CD14-positive monocyte (primary cell): ENCODE measurements at regions not wholly inside any gene's neighbourhood (a gene's known extent, or its start where the extent isn't known, plus 50 kb on each side); places are given as distances from the start of the nearest gene placed in this dataset.

Source experiments
- DNase-seq, 3 donors: peaks; one replicate each; pipeline ENCODE4 v3.0.0-alpha.2; 2011 to 2022
- H2AFZ ChIP-seq: 2 replicates; pipeline ENCODE4 v1.6.0; 2012; ENCODE audit warnings: mild to moderate bottlenecking, low read depth, low read length, inconsistent platforms; ENCODE audit not compliant: insufficient read depth, poor library complexity, severe bottlenecking
- H3K27ac ChIP-seq, 2 donors: 1 replicate in 1 of 2; 2 replicates in 1 of 2; pipeline ENCODE4 v1.5.1; 2012 to 2013; ENCODE audit warnings: low read length in 2 of 2, control low read depth in 1 of 2, inconsistent platforms in 1 of 2, low read depth in 1 of 2, mild to moderate bottlenecking in 1 of 2
- H3K27me3 ChIP-seq, 2 donors: one replicate each; pipeline versions ENCODE4 v1.6.0 to v1.6.1; 2011 to 2013; ENCODE audit warnings: low read length in 2 of 2; ENCODE audit not compliant: control insufficient read depth in 2 of 2, insufficient read depth in 2 of 2
- H3K36me3 ChIP-seq, 2 donors: replicated peaks in 1 of 2; 1 replicate in 1 of 2; 2 replicates in 1 of 2; pipeline versions ENCODE4 v1.5.1 to v1.6.1; 2012 to 2013; ENCODE audit warnings: low read length in 2 of 2, control low read depth in 1 of 2, inconsistent platforms in 1 of 2, mild to moderate bottlenecking in 1 of 2; ENCODE audit not compliant: insufficient read depth in 2 of 2, control insufficient read depth in 1 of 2
- H3K4me1 ChIP-seq, 2 donors: 1 replicate in 1 of 2; 2 replicates in 1 of 2; pipeline versions ENCODE4 v1.5.1 to v1.6.1; 2012 to 2013; ENCODE audit warnings: low read length in 2 of 2, control low read depth in 1 of 2, inconsistent platforms in 1 of 2, mild to moderate bottlenecking in 1 of 2, moderate library complexity in 1 of 2; ENCODE audit not compliant: insufficient read depth in 2 of 2, control insufficient read depth in 1 of 2
- H3K4me2 ChIP-seq: replicated peaks from 2 replicates; pipeline ENCODE3; 2012; ENCODE audit warnings: low read length, moderate library complexity, mild to moderate bottlenecking; ENCODE audit not compliant: poor library complexity, severe bottlenecking; ENCODE audit errors: extremely low read depth
- H3K4me3 ChIP-seq, 3 experiments: fragments of 200-600 bp in 1 of 3; sonication (generic) in 1 of 3; replicated peaks in 1 of 3; 1 replicate in 2 of 3; 2 replicates in 1 of 3; pipeline ENCODE4 v1.5.1; 2011 to 2013; ENCODE audit warnings: low read length in 3 of 3, mild to moderate bottlenecking in 3 of 3, control low read depth in 2 of 3, low read depth in 2 of 3, inconsistent platforms in 1 of 3, moderate library complexity in 1 of 3
- H3K79me2 ChIP-seq: 2 replicates; pipeline ENCODE4 v1.6.0; 2012; ENCODE audit warnings: mild to moderate bottlenecking, control low read depth, inconsistent platforms, low read length, moderate library complexity; ENCODE audit not compliant: insufficient read depth
- H3K9ac ChIP-seq: 2 replicates; pipeline ENCODE4 v1.6.0; 2017; ENCODE audit warnings: low read length, mild to moderate bottlenecking; ENCODE audit not compliant: insufficient read depth, poor library complexity, severe bottlenecking
- H3K9me3 ChIP-seq, 2 donors: replicated peaks in 1 of 2; 1 replicate in 1 of 2; 2 replicates in 1 of 2; pipeline versions ENCODE4 v1.5.1 to v1.6.1; 2012 to 2013; ENCODE audit warnings: low read length in 2 of 2, control low read depth in 1 of 2; ENCODE audit not compliant: control insufficient read depth in 1 of 2, insufficient read depth in 1 of 2
- H4K20me1 ChIP-seq: 2 replicates; pipeline ENCODE4 v1.6.0; 2012; ENCODE audit warnings: mild to moderate bottlenecking, low read length, control low read depth, moderate library complexity; ENCODE audit not compliant: insufficient read depth
- H3K27ac Mint-ChIP-seq, 7 donors: one replicate each; pipeline ENCODE4 v1.8.0; 2020; ENCODE audit warnings: mild to moderate bottlenecking in 7 of 7, mixed read lengths in 7 of 7, moderate library complexity in 6 of 7, inconsistent platforms in 2 of 7
- H3K27me3 Mint-ChIP-seq, 3 donors: one replicate each; pipeline ENCODE4 v1.8.0; 2021 to 2022; ENCODE audit warnings: low read depth in 3 of 3, mild to moderate bottlenecking in 3 of 3, mixed read lengths in 3 of 3, moderate library complexity in 3 of 3, inconsistent platforms in 1 of 3
- H3K36me3 Mint-ChIP-seq, 2 donors: one replicate each; pipeline ENCODE4 v1.8.0; 2020; ENCODE audit warnings: mixed read lengths in 2 of 2, inconsistent platforms in 1 of 2, mild to moderate bottlenecking in 1 of 2
- H3K4me1 Mint-ChIP-seq: one replicate; pipeline ENCODE4 v1.8.0; 2020; ENCODE audit warnings: mild to moderate bottlenecking, mixed read lengths
- H3K4me3 Mint-ChIP-seq, 2 donors: one replicate each; pipeline ENCODE4 v1.8.0; 2020; ENCODE audit warnings: mild to moderate bottlenecking in 2 of 2, mixed read lengths in 2 of 2, moderate library complexity in 1 of 2
- H3K9me3 Mint-ChIP-seq, 7 donors: one replicate each; pipeline ENCODE4 v1.8.0; 2020 to 2022; ENCODE audit warnings: mixed read lengths in 7 of 7, mild to moderate bottlenecking in 6 of 7, moderate library complexity in 6 of 7, inconsistent platforms in 2 of 7
- whole genome bisulfite sequencing: methylation state at CpG from one replicate; pipeline ENCODE4 v1.1.5; 2013; ENCODE audit warnings: missing lambda C conversion rate; ENCODE audit not compliant: insufficient coverage; 5-methylcytosine and 5-hydroxymethylcytosine counted together
- intact Hi-C, 2 donors: fragments of 100-400 bp; cut with micrococcal nuclease; formaldehyde crosslinking; loops; one replicate each; pipeline versions ENCODE4 v1.15.0 to v1.15.1; 2023
- TF ChIP-seq, protein P1 (sequence below): fragments of 200-600 bp; IDR thresholded peaks from one replicate; pipeline ENCODE4 v1.8.0; 2022; ENCODE audit warnings: antibody characterized with exemption, mild to moderate bottlenecking

DNA sequence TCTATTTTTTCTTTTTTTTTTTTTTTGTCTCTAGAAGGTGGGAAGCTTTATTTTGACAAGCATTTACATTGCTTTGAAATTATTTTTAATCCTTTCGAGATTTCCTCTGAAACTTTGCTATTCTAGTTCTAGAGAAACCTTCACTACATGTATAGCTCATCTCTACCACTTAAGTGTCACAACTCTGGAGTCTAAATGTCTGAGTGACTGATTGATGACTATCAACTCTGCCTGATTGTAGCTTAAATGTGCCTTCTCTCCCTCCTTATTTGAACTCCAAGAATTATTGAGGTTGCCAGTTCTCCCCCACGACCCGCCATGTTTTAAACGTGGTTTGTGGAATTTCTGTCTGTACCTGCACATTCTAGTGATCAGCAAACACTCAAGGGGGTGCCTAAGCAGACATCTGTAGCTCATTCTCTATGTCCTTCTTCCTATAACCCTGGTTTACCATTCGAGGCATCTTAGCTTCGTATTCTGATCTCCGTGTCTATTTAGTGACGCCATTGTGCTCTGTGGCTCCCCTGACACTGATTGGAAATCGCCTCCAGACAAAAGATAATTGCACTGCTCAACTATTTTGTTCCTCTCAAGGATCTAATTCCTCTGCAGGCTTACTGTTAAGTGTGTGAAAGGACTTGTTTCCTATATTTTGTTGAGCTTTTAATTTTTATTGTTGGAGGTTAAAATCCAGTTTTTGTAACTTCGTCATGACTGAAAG is 1570.6 kb downstream of the BRINP3 start:
- Histone ChIP-seq H3K4me2 (no peak overlapping the region), H3K79me2 (no peaks in the 10 kb centered on the region), H3K4me3 (no peak overlapping the region), H3K4me1 (no peaks in the 10 kb centered on the region), H3K9me3 (no peaks in the 10 kb centered on the region), H3K27me3 (no peaks in the 10 kb centered on the region), H3K36me3 (no peaks in the 10 kb centered on the region), H3K27ac (no peak overlapping the region), H4K20me1 (no peaks in the 10 kb centered on the region), H3K9ac (no peak overlapping the region), H2AFZ (no peak overlapping the region)
- Mint-ChIP-seq H3K27me3 (no peaks in the 10 kb centered on the region), H3K36me3 (no peaks in the 10 kb centered on the region), H3K27ac (no peak overlapping the region), H3K4me1 (no peaks in the 10 kb centered on the region), H3K4me3 (no peak overlapping the region), H3K9me3 (peaks cover 0 to 6% (median 0%) of the 10 kb centered on the region in 7 donors)
- TF ChIP-seq, protein P1, sequence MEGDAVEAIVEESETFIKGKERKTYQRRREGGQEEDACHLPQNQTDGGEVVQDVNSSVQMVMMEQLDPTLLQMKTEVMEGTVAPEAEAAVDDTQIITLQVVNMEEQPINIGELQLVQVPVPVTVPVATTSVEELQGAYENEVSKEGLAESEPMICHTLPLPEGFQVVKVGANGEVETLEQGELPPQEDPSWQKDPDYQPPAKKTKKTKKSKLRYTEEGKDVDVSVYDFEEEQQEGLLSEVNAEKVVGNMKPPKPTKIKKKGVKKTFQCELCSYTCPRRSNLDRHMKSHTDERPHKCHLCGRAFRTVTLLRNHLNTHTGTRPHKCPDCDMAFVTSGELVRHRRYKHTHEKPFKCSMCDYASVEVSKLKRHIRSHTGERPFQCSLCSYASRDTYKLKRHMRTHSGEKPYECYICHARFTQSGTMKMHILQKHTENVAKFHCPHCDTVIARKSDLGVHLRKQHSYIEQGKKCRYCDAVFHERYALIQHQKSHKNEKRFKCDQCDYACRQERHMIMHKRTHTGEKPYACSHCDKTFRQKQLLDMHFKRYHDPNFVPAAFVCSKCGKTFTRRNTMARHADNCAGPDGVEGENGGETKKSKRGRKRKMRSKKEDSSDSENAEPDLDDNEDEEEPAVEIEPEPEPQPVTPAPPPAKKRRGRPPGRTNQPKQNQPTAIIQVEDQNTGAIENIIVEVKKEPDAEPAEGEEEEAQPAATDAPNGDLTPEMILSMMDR: no peak
- intact Hi-C loops: no loop called here
- 96% methylated on average over 4 of the region's 10 CpGs for WGBS
- no peak for DNase-seq

DNA sequence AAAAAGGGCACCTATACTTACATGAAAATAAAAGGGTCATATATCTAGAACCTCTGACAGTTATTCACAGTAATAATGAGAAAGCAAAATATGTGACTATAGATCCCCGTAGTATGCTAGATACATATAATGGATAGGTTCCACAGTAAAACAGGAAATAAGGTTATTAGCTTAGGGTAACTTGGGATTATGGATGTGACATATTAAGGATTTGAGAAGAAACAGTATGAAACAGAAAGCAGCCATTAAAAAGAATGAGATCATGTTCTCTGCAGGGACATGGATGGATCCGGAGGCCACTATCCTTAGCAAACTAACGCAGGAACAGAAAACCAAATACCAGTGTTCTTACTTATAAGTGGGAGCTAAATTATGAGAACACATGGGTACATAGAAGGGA is 1547.3 kb downstream of the BRINP3 start:
- Mint-ChIP-seq H3K27ac (no peak overlapping the region), H3K36me3 (no peaks in the 10 kb centered on the region), H3K4me3 (no peak overlapping the region), H3K27me3 (no peaks in the 10 kb centered on the region), H3K4me1 (no peaks in the 10 kb centered on the region), H3K9me3 (no peaks in the 10 kb centered on the region)
- TF ChIP-seq, protein P1: no peak
- Histone ChIP-seq H3K36me3 (no peaks in the 10 kb centered on the region), H3K9ac (no peak overlapping the region), H3K4me1 (no peaks in the 10 kb centered on the region), H3K4me3 (no peak overlapping the region), H2AFZ (no peak overlapping the region), H3K4me2 (no peak overlapping the region), H3K27me3 (no peaks in the 10 kb centered on the region), H3K79me2 (no peaks in the 10 kb centered on the region), H3K27ac (no peak overlapping the region), H3K9me3 (no peaks in the 10 kb centered on the region), H4K20me1 (no peaks in the 10 kb centered on the region)
- intact Hi-C loops: no loop called here
- DNase-seq: no peak
- no CpG with 5 or more reads among the region's 3 CpGs for WGBS
